NCI-H1092 treated with DMSO at 0.1 percent for 48 hours (cell line): ENCODE measurements at regions not wholly inside any gene's neighbourhood (a gene's known extent, or its start where the extent isn't known, plus 50 kb on each side); places are given as distances from the start of the nearest gene placed in this dataset.
A peak's percentile ranks its signal among the peaks of the same experiment; 100 is the strongest.

Experiments used
- DNase-seq: peaks from one replicate; lab custom pipeline; 2025; lab: John Stamatoyannopoulos, UW

DNA sequence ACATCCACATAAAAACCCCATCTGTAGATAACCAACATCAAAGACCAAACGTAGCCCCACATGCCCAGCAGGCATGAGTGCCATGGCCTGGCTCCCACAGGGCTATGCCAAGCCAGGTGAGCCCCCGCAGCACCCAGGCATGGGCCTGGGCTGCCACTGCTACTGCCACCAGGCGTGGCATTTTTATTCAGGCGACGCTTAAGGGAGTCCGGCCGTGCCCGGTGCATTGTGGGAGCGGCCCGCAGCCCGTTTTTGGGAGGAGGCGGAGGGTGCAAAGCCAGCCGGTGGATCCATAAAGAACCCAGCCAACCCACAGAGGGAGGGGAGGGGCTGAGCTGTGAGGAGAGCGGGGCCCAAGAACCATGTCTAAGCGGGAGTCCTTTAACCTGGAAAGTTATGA is 83.6 kb downstream of the XIST start:
- DNase-seq = no peak

DNA sequence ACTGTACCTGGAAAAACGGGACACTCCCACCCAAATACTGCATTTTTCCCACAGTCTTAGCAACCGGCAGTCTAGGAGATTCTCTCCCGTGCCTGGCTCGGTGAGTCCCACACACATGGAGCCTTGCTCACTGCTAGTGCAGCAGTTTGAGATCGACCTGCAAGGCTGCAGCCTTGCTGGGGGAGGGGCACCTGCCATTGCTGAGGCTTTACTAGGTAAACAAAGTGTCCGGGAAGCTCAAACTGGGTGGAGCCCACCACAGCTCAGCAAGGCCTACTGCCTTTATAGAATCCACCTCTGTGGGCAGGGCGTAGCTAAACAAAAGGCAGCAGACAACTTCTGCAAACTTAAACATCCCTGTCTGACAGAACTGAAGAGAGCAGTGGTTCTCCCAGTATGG is 84.4 kb downstream of the XIST start:
- DNase-seq = no peak

DNA sequence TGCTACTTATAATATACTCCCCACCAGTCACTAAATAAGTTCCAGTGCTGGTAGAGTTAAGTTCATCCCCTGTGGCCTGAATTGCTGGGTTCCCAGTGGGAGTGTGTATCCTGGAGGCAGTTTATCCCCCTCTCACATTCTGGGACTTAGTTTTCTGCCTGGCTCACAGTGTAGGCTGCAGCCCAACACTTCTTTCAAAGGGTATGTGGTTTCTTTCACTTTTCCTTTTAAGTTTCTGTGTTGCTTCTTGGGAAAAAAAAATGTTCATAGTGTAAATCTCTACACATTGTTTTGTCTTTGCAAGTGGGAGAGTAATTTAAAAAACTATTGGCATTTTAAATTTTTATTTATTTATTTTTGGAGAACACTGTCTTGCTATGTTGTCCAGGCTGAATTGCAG is 85.5 kb downstream of the XIST start:
- DNase-seq = no peak

DNA sequence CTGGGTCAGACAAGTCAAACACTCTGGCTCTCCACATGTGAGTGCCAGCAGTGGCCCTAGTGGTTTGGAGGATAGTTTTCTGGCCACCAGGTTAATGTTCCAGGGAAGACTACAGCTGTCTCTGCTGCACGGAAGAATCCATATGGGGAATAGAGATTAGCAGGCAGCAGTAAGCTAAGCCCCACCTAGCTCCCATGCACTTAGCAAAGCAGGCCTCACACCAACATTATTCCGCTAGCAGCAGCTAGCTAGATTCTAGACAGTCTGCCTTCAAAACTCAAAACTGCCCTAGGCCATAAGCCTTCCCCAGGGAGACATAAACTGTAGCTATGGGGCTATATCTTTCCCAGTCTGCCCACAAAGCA is 86.1 kb downstream of the XIST start:
- no peak for DNase-seq

DNA sequence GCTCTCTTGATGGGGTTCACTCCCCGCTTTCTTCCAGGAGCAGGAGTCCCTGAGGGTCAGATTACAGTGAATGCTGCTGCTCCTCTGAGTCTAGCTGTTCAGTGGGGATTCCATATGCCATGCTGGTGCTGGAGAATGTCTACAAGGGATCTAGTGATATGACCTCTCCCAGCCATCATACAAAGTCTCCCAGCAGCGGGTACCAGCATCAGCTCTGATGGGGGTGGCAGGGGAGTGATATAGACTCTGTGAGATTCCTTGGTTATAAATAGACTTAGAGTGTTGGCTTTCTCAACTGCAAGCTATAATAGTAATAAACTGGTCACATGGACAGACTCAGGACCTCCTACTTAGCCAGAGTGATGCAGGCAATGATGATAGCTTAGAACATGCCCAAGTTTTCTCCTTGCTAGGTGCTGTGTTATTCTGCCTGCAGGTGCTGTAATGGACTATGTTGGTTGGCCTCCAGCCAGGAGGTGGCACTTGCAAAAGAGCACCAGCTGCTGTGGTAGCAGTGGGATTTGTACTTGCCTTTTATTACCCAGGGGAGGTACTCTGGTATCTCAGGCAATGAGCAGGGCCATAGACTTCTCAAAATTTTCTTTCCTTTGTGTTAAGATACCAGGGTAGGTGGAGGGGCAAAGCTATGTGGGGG is 86.6 kb downstream of the XIST start:
- peak; percentile 4 for DNase-seq

DNA sequence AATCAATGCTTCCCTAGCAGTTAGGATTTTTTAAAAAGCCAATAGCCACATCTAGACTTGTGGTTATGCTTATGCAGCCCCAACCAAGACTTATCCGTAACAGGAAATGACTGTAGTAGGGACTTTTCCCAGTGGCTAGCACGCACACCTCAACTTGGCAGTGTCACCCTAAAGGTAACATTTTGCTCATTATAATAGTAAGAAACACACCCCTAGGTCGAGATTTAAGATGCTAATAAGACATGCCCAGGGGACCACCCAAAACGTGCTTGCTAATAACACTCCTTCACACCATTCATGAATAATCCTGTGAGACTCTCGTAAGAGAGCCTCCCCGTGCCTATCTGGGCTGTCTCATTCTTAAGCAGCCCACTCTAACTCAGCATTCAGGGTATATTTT is 94.3 kb downstream of the XIST start:
- no peak for DNase-seq
